HG03280 (cell line): ENCODE measurements at regions not wholly inside any gene's neighbourhood (a gene's known extent, or its start where the extent isn't known, plus 50 kb on each side); places are given as distances from the start of the nearest gene placed in this dataset.
"Not testable (repeated sequence)": the region's sequence is repeated elsewhere in the genome, so short reads cannot be mapped to it uniquely, and the experiment has no call there.

ENCODE experiments used
- ATAC-seq: cut with Tn5 transposase; IDR thresholded peaks from one replicate; pipeline ENCODE4 v1.9.1; 2021; ENCODE audit warnings: mild to moderate bottlenecking, moderate library complexity; ENCODE audit not compliant: unreplicated experiment

DNA sequence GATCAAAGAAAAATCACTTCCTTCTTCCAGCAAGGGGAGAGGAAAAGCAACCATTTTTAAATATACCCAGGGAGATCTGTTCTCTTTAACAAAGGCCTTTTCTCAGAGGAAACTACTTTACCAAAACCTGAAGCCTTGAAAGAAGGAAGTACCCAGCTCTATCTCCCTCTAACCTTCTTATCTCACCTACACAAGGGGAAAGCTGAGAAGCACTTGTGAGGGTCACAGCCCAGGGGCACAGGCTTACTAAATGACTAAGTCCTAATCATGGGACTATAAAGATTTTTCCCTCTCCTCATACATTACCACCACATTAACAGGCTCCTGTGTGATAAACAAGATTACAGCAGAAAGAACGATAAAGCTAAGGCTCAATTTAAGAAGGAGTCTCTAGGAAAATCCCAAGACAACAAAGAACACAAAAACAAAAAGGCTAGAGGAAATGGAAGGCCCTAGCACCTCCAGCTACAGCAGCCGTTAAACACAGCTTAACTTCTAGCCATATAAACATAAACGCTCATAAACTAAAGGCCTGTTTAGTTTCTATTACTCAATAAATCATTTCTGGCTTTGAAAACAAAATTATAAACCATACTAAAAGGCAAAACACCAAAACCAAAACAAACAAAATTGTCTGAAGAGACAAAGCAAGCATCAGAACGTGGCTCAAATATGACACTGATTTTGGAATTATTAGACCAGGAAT is 284.9 kb upstream of the ECI2 start:
- no peak for ATAC-seq

DNA sequence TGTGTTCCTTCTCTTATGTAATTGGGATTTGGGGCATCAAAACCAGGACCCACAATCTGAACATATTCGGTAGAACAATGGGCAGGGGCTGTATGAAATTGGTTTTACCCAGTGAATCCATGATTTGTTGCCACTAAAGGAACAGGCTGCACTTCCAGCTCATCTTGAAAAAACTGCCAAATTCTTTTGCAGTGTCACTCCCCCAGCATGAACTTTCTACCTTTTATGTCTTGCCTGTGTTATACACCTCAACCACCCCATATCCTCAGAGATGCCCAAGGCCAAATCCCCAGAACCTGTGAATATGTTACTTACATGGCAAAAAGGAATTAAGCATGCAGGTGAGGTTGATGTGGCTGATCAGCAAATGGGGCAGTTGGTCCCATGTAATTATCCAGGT is 280.2 kb upstream of the ECI2 start:
- ATAC-seq: no peak

- not testable (repeated sequence) for ATAC-seq
These were observed 278.7 kb upstream of the ECI2 start for GRCh38 chr6:4414078-4414477.

- no peak for ATAC-seq
These were observed 277.7 kb upstream of the ECI2 start for GRCh38 chr6:4413073-4413472.

GRCh38 chr6:4412488-4412887 is 277.1 kb upstream of the ECI2 start:
- no peak for ATAC-seq

GRCh38 chr6:4412077-4412476 is 276.7 kb upstream of the ECI2 start:
- ATAC-seq: no peak

DNA sequence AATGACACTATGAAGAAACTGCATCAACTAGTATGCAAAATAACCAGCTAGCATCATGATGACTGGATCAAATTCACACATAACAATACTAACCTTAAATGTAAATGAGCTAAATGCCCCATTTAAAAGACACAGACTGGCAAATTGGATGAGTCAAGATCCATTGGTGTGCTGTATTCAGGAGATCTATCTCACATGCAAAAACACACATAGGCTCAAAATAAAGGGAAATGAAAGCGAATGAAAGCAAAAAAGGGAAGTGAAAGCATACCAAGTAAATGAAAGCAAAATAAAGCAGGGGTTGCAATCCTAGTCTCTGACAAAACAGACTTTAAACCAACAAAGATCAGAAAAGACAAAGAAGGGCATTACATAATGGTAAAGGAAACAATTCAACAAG is 272.3 kb upstream of the ECI2 start:
- ATAC-seq: peak; percentile 92

- no peak for ATAC-seq
These were observed 270.3 kb upstream of the ECI2 start for GRCh38 chr6:4405621-4406212.

DNA sequence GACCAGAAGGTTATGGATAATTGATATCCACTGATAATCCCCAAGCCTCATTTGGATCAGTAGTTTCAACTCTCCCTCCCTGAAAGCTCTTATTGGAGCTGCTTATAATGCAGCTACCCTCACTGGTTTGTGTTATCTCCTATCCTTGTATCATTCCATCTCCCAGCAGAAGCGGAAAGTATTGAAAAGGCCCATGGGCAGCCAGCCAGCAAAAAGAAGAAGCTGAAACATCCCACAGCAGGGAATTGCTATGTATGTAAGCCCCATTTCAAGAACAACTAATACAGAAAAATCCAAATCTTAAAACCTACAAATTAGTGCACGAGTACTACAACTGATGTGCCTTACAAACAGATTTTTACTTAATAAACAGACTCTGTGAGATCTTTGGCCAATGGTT is 269.0 kb upstream of the ECI2 start:
- no peak for ATAC-seq

DNA sequence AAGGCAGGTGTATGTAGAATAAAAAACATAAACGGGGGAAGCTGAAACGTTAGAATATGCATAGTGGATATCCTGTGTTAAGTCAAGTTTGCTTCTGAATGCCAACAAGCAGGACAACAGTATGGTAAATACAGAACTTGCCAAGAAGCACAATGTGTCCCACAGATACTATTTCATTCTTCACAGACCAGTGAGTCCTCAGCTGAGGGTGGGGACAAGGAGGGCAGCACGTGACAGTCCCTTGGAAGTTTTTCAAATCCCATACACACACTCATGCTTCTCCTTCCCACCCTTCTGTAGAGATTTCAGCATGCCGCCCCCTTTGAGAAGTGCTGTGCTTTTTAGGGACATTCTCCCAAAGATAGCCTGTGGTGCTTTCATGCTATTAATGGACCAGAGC is 268.5 kb upstream of the ECI2 start:
- no peak for ATAC-seq

DNA sequence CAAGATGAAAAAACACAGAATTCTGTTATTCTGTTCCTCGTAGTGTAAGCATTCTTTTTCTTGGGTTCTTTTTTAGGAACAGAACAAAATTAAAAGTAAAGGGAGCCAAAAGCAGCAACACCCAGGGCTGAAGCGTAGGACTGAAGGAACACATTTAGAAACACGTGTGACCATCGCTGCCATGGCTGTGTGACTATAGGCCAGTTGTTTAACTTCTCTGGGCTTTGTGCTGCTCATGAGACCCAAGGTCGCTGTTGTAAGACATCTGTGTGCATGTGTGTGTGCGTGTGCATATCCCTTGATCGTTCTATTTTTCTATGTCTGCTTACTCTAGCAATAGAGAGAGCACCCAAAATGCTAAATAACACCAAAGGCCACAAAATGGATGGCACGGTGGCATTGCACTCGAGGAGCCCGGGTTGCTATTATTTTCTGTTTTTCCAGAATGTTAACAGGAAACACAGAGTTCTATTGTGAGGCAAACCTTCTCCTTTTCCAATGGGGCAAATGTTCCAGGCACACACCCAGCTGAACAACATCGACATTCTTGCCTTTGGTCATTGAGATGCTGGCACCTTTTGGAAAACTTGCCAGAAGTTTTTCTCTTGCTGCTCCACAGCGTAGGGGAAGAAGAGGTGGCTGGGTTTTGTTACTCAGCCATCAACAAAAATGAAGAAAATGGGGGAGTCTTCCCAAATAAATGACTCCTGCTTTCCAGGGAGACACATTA is 267.8 kb upstream of the ECI2 start:
- no peak for ATAC-seq

DNA sequence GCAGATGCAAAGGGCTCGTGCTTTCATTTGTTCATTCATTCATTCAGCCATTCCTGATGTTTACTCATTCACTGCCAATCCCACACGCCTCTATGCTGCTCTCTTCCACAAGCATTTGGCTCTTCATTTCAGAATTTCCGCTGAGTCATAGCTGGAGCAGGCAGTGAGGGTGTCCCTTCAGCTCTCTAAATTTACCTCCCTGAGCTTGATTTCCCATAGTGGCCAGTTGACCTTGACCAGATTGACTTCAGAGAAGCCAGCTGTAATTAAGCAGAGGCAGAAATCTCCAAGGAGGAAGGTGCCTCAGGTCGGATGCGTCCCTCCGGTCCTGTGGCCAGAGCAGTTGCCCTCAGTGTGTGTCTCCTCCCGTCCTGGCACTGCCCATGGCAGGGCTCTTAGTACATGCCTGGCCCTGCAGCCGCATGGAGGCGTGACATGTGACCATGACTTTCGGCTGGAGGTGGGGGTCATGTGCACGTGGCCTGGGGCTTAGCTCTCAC is 267.2 kb upstream of the ECI2 start:
- ATAC-seq: no peak

DNA sequence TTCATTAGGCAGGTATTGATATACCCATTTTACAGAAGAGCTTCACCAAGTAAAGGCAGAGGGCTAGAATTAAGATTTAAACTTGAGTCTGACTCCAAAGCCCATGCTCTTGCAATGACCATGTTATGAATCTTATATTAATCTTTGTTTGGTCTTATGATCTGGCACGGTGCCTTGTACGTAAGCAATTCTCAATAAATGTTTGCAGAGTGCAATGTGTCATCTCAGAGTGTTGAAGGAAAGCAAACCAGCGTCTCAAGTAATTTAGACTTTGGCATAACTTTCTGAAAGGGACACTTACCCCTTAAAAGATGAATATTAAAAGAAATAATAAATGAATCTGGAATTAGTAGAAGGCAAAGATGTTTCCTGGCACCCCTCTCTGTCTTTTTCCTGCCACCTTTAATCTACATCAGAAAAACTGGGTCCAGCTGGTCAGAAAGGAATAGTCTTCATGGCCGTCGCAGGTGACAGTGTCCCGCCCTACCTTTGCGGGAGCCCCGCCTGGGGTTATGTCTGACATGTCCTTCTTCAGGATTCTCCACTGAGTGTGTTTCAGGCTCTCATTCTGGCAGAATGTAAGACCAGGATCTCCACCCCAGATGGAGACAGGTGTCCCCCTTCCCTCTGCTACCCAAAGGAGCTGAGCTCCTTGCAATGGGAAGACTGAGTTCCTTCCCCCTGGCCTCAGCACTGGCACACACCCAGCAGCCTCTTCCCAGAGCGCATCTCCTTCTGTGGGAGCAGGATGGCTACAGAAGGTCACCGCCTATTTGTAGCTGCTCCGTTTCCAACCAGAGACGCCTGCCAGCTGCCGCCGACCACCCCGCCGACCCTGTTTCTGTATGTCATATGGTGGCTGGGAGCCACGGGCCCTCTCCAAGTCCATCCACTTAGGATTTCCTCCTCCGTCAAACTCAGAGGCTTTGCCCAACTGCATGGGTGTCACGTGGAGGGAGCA is 266.3 kb upstream of the ECI2 start:
- no peak for ATAC-seq

DNA sequence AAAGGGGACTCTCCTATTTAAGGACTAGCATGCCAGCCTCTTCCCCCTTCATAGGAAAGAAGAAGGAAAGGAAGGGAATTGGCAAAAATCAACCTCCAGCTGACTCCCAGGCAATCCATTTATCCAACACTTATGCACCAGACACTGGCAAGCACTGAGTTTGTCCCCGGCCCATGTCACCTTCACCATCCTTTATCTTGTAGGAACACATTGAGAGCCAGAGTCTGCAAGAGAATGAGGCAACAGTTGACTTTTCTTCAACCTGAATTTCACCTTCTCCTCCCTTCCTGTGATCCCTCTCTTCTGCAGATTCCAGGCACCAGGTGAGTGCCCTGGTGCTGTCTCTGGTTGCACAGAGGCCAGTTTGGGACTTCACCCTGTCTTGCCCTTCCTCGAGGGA is 264.3 kb upstream of the ECI2 start:
- ATAC-seq: no peak

DNA sequence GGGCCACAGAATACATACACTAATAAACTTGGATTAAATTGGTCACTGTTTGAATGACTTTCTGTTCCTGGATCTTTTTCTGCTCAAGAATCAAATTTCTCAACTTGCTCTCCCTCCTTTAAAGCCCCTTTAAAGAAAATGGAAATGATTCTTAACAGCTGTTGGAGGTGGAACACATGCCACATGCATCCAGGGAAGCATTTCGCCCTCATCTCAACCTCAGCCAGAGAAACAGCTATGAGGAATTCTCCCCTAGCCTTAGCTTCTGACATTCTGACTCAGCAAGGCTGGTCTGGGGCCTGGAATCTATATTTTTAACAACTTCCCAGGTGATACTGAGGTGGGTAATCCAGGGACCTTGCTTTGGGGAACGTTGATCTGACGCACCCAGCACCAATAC is 263.4 kb upstream of the ECI2 start:
- ATAC-seq: no peak

- ATAC-seq: no peak
These were observed 261.9 kb upstream of the ECI2 start for GRCh38 chr6:4397307-4397706.

DNA sequence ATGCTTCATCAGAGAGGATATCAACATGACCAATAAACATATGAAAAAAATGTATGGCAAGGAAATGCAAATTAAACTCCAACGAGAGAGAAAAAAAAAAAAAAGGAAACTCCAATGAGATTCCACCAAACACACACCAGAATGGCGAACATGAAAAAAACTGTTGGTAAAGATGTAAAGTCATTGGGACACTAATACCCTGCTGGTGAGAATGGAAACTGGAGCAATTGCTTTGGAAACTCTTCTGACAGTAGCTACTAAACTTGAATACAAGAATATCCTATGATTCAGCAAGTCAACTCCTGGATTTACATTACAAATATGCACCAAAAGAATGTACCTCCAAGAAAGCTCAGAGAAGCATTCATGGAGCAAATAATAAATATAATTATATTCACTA is 260.7 kb upstream of the ECI2 start:
- no peak for ATAC-seq

- ATAC-seq: no peak
These were observed 260.0 kb upstream of the ECI2 start for GRCh38 chr6:4395386-4395785.

- no peak for ATAC-seq
These were observed 259.4 kb upstream of the ECI2 start for GRCh38 chr6:4394786-4395185.

- no peak for ATAC-seq
These were observed 253.3 kb upstream of the ECI2 start for GRCh38 chr6:4388675-4389074.

- no peak for ATAC-seq
These were observed 249.3 kb upstream of the ECI2 start for GRCh38 chr6:4384656-4385055.
